Ovary (tissue), 7 donors: ENCODE measurements at regions not wholly inside any gene's neighbourhood (a gene's known extent, or its start where the extent isn't known, plus 50 kb on each side); places are given as distances from the start of the nearest gene placed in this dataset.

Source experiments
- DNase-seq, 5 donors: peaks; one replicate each; pipeline ENCODE4 v3.0.0-alpha.2; 2019 to 2020
- H3K27ac ChIP-seq, 2 donors: fragments of 200-600 bp; one replicate each; pipeline versions ENCODE4 v1.5.1 to v1.8.0; 2019 to 2022
- H3K27me3 ChIP-seq: fragments of 200-600 bp; one replicate; pipeline ENCODE4 v1.8.0; 2022
- H3K36me3 ChIP-seq: fragments of 200-600 bp; sonication (generic); one replicate; pipeline ENCODE4 v1.5.1; 2019
- H3K4me1 ChIP-seq: one replicate; pipeline ENCODE4 v1.8.1; 2013; ENCODE audit warnings: mild to moderate bottlenecking, moderate library complexity; ENCODE audit not compliant: insufficient read depth
- H3K4me3 ChIP-seq: fragments of 200-600 bp; sonication (generic); one replicate; pipeline ENCODE4 v1.5.1; 2017
- H3K9me3 ChIP-seq, 2 donors: fragments of 200-600 bp in 1 of 2; sonication (generic) in 1 of 2; one replicate each; pipeline versions ENCODE4 v1.5.1 to v1.8.1; 2013 to 2019; ENCODE audit warnings: mild to moderate bottlenecking in 1 of 2, moderate library complexity in 1 of 2
- CTCF ChIP-seq, 3 donors: fragments of 450-650 bp in 2 of 3; fragments of 200-600 bp in 1 of 3; IDR thresholded peaks; one replicate each; pipeline versions ENCODE4 v1.5.1 to v1.8.0; 2016 to 2022; ENCODE audit warnings: antibody characterized with exemption in 3 of 3, mild to moderate bottlenecking in 1 of 3
- EP300 ChIP-seq: sonication (generic); formaldehyde crosslinking; IDR thresholded peaks from one replicate; pipeline ENCODE4 v1.6.1; 2017; ENCODE audit warnings: antibody characterized with exemption
- POLR2A ChIP-seq: fragments of 450-650 bp; IDR thresholded peaks from one replicate; pipeline ENCODE4 v1.6.1; 2017; ENCODE audit warnings: antibody characterized with exemption, mild to moderate bottlenecking, moderate library complexity
- WGBS, 3 donors: extraction: QIAGEN DNeasy Blood & Tissue Kit in 1 of 3; methylation state at CpG; one replicate each; pipeline versions ENCODE4 v1.1.5 to v1.1.7; 2013 to 2017; 5-methylcytosine and 5-hydroxymethylcytosine counted together
- intact Hi-C, 4 donors: fragments of 100-400 bp; cut with DNase I; formaldehyde crosslinking; loops; one replicate each; pipeline versions ENCODE4 v1.11.0 to v1.15.1; 2022 to 2023
- donor health status: DM: no; HTN: no; CAD: no; lungs with moderate emphysema.
- donor health status: DM: no; HTN: no; CAD: no.
- donor health status: Bipolar disorder and iron deficiency.
- donor health status: DM: no; HTN: no; CAD: no.
- donor health status: DM: yes; HTN: yes; CAD: no.

- no peak for TF ChIP-seq CTCF (IDR thresholded peaks at IDR 0.05)
- no peak for TF ChIP-seq EP300
- no peak for TF ChIP-seq POLR2A
- no peak for DNase-seq
- Histone ChIP-seq H3K9me3 (no peaks in the 10 kb centered on the region), H3K36me3 (no peaks in the 10 kb centered on the region), H3K4me1 (no peaks in the 10 kb centered on the region), H3K4me3 (peak overlapping the region; percentile 76), H3K27ac (peak overlapping the region; percentile 70 to 83), H3K27me3 (no peaks in the 10 kb centered on the region)
- 16 to 18% (median 17%) methylated on average over 10 of the region's 10 CpGs for WGBS, 3 donors
- intact Hi-C loops = loop anchor here in 1 of 4 donors (2.0 kb wide), 1 partner anchor 67 kb away; no protein-coding TSS in a partner anchor
Observed at GRCh38 chr6:21663966-21664313, 70.4 kb downstream of the SOX4 start.

GRCh38 chr6:21664314-21665109 lies 71.0 kb downstream of the SOX4 start:
- Histone ChIP-seq H3K36me3 (no peaks in the 10 kb centered on the region), H3K9me3 (no peaks in the 10 kb centered on the region), H3K27me3 (no peaks in the 10 kb centered on the region), H3K4me1 (no peaks in the 10 kb centered on the region), H3K27ac (peak overlapping the region; percentile 70 to 83), H3K4me3 (peak overlapping the region; percentile 76)
- peak; percentile 67 to 82 (median 77) for DNase-seq
- intact Hi-C loops = loop anchor here in 2 of 4 donors (2.0 to 5.0 kb wide), 2 partner anchors 67 to 68 kb away; no protein-coding TSS in a partner anchor
- 0 to 1% (median 1%) methylated on average over 63 to 73 of the region's 73 CpGs for WGBS, 3 donors
- no peak for TF ChIP-seq POLR2A
- TF ChIP-seq CTCF (IDR thresholded peaks at IDR 0.05) = peak in 1 of 3 donors; percentile 7
- no peak for TF ChIP-seq EP300

- no peaks in the 10 kb centered on the region for H3K27me3 ChIP-seq
- no peak for TF ChIP-seq CTCF (IDR thresholded peaks at IDR 0.05)
- TF ChIP-seq EP300 = no peak
- TF ChIP-seq POLR2A = no peak
- no peaks in the 10 kb centered on the region for H3K36me3 ChIP-seq
- intact Hi-C loops = loop anchor here in 2 of 4 donors (2.0 to 5.0 kb wide), 2 partner anchors 68 kb away; no protein-coding TSS in a partner anchor
- H3K27ac ChIP-seq = peak overlapping the region; percentile 70 to 83
- peak overlapping the region; percentile 76 for H3K4me3 ChIP-seq
- no peaks in the 10 kb centered on the region for H3K4me1 ChIP-seq
- no peak for DNase-seq
- H3K9me3 ChIP-seq = no peaks in the 10 kb centered on the region
- WGBS, 3 donors = 1% methylated on average over 9 of the region's 9 CpGs
Observed at GRCh38 chr6:21665110-21665391, 71.5 kb downstream of the SOX4 start.

GRCh38 chr6:21665392-21666200 lies 72.0 kb downstream of the SOX4 start:
- Histone ChIP-seq H3K9me3 (no peaks in the 10 kb centered on the region), H3K27ac (peak overlapping the region; percentile 70 to 83), H3K36me3 (no peaks in the 10 kb centered on the region), H3K4me1 (no peaks in the 10 kb centered on the region), H3K4me3 (peak overlapping the region; percentile 76), H3K27me3 (no peaks in the 10 kb centered on the region)
- 1 to 2% (median 2%) methylated on average over 37 of the region's 37 CpGs for WGBS, 3 donors
- TF ChIP-seq CTCF (IDR thresholded peaks at IDR 0.05) = no peak
- TF ChIP-seq EP300 = no peak
- TF ChIP-seq POLR2A = no peak
- DNase-seq = peak; percentile 40 to 63 (median 57)
- intact Hi-C loops = loop anchor here in 2 of 4 donors (2.0 to 5.0 kb wide), 2 partner anchors 68 to 69 kb away; no protein-coding TSS in a partner anchor
